ENCODE measurements at regions not wholly inside any gene's neighbourhood (a gene's known extent, or its start where the extent isn't known, plus 50 kb on each side); places are given as distances from the start of the nearest gene placed in this dataset.
A peak's percentile ranks its signal among the peaks of the same experiment; 100 is the strongest.
"Not testable (repeated sequence)": the region's sequence is repeated elsewhere in the genome, so short reads cannot be mapped to it uniquely, and the experiment has no call there.

DNA sequence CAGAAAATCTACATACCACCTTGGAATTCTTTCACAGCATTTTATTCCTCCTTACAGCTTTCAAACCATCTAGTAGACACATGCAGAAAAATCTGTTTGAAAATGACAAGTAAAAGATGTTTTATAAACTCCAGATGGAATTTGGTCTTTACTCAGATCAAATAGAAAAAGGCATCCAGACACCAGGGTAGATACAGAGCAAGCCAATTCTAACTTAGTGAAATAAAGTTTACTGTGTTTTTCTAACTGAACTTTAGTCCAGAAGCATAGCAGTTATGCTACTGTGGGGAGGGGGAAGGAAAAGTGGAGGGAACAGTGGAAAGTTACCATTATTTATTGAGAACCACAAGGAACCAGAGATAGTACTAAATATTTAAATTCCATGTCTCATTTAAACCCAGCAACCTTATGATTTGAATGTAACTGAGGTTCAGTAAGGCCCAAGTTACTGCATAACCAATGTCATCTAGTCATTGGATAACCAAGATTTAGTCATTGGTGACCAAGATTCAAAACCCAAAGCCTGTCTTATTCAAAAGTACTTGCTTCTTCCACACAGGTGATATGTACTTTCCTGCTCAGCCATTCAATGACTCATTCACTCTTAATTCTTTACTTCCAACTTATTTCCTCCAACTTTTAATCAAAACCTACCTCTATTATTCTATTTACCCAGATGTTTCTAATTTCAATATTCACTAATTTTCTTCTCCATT lies 57.7 kb downstream of the RAD51AP2 start:
- TF ChIP-seq, protein P1, sequence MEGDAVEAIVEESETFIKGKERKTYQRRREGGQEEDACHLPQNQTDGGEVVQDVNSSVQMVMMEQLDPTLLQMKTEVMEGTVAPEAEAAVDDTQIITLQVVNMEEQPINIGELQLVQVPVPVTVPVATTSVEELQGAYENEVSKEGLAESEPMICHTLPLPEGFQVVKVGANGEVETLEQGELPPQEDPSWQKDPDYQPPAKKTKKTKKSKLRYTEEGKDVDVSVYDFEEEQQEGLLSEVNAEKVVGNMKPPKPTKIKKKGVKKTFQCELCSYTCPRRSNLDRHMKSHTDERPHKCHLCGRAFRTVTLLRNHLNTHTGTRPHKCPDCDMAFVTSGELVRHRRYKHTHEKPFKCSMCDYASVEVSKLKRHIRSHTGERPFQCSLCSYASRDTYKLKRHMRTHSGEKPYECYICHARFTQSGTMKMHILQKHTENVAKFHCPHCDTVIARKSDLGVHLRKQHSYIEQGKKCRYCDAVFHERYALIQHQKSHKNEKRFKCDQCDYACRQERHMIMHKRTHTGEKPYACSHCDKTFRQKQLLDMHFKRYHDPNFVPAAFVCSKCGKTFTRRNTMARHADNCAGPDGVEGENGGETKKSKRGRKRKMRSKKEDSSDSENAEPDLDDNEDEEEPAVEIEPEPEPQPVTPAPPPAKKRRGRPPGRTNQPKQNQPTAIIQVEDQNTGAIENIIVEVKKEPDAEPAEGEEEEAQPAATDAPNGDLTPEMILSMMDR (conservative IDR thresholded peaks at IDR 0.05; ENCODE audit: low read depth, low read length), result no peak
- peak; percentile 16 for DNase-seq (ENCODE audit: low read depth)
- H3K4me3 ChIP-seq (ENCODE audit: low read depth, low read length), result no peak overlapping the region

DNA sequence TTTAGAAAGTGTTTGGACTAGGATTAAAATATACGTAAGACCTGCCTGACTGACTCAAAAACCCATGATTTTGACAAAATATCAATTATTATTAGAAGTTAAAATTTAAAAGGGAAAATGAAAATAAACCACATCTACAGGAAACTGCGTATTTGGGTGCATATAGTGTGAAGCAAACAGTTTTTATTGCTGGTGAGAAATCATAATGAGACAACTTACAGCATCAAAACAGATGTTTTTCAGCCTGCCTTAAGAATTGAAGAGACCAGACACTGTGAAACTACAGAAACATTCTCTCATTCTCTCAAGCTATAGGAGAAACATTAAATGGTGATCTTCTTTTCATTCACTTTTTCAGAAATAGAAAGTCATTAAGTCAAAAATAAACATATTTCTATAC lies 62.9 kb downstream of the RAD51AP2 start:
- no peak for DNase-seq (ENCODE audit: low read depth)
- no peak overlapping the region for H3K4me3 ChIP-seq (ENCODE audit: low read depth, low read length)
- TF ChIP-seq, protein P1 (conservative IDR thresholded peaks at IDR 0.05; ENCODE audit: low read depth, low read length), result no peak

DNA sequence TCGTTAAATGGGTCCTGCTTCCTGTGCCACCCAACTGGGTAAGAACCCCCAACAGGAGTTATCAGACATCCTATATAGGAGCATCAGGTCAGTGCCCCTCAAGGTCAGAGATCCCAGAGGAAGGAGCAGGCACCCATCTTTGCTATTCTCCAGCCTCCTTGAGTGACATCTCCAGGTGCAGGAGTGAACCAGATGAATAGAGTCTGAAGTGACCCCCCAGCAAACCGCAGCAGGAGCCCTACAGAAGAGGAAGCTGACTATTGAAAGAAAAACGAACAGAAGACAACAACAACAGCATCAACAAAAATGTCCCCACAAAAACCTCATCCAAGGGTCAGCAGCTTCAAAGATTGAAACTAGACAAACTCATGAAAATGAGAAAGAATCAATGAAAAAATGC lies 72.0 kb downstream of the RAD51AP2 start:
- H3K4me3 ChIP-seq (ENCODE audit: low read depth, low read length); DNase-seq (ENCODE audit: low read depth): not testable (repeated sequence)

DNA sequence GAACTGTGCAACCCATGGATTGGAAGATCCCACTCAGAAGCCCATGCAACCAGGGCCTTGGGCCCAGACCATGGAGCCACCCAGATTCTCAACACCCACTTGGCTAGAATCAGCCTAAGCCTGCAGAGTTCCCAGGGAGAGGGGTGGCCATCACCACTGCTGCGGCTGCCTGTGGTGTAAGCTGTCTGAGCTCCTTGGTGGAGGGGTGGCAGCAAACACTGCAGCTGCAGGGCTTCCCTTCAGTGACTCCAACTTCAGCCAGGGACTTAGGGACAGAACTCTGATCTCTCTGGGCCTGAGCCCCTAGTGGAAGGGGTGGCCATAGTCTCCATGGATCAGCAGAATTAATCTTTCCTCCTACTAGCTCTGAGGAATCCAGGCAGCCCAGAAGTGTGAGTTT lies 72.5 kb downstream of the RAD51AP2 start:
- DNase-seq (ENCODE audit: low read depth), result no peak
- TF ChIP-seq, protein P1 (conservative IDR thresholded peaks at IDR 0.05; ENCODE audit: low read depth, low read length), result no peak

DNA sequence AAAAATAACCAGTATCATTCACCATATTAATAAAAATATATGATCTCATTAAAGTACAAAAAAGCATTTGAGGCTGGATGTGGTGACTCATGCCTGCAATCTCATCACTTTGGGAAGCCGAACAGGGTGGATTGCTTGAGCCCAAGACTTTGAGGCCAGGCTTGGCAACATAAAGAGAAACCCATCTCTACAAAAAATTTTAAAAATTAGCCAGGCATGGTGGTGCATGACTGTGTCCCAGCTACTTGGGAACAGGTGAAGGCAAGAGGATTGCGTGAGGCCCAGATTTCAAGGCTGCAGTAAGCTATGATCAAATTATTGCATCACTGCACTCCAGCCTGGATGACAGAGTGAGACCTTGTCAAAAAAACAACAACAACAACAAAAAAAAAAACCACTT lies 75.9 kb downstream of the RAD51AP2 start:
- DNase-seq (ENCODE audit: low read depth), result no peak
- no peak overlapping the region for H3K4me3 ChIP-seq (ENCODE audit: low read depth, low read length)
- TF ChIP-seq, protein P1 (conservative IDR thresholded peaks at IDR 0.05; ENCODE audit: low read depth, low read length), result no peak

More for the DNA sequence above, 72.5 kb downstream of the RAD51AP2 start:
- no peak overlapping the region for H3K4me3 ChIP-seq (ENCODE audit: low read depth, low read length)

DNA sequence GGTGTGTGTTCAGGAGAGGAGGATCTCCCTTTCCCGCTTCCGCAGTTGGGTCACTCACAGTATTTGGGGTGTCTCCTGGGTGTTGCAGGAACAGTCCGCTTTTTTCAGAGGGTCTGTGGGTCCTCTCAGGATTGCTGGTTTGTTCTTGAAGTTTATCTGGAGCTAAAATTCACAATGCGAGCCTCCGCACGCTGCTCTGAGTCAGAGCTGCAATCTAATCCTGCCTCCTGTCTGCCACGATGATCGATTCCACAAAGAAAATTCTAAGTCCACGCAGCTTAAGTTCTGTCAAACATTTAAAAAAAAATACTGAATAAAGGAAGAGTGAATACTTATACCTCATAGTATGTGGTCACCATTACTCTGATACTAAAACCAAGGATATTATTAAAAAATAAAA lies 76.5 kb downstream of the RAD51AP2 start:
- TF ChIP-seq, protein P1 (conservative IDR thresholded peaks at IDR 0.05; ENCODE audit: low read depth, low read length), result no peak
- H3K4me3 ChIP-seq (ENCODE audit: low read depth, low read length), result no peak overlapping the region
- DNase-seq (ENCODE audit: low read depth), result no peak

DNA sequence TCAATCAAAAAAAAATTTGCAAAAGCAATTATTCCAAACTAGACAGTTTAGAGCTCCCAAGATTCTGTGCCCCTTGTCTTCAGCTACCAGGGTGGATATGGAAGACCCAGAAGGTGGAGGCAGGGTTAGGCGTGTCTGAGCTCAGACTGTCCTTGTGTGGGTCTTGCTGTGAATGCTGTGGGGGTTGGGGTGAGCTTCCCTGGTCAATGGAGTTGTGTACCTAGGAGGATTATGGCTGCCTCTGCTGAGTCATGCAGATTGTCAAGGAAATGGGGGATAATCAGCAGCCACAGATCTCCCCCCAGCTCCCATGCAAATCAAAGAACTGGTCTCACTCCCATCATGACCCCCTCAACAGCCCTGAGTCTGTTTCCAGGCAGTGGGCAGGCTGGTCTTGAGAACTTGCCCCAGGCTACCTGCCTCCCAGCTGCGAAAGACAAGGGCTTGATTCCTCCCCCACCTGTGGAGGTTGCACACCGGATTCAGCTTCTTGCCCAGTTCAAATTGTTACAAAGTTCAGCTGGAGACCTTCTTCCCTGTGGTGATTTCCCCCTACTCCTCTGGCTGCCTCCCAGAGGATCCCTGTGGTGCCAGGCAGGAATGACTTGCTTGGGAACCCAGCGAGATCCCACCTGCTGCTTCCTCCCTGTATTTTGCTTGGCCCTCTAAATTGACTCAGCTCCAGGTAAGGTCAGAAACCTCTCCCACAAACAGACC lies 77.0 kb downstream of the RAD51AP2 start:
- no peak for DNase-seq (ENCODE audit: low read depth)
- no peak overlapping the region for H3K4me3 ChIP-seq (ENCODE audit: low read depth, low read length)
- TF ChIP-seq, protein P1 (conservative IDR thresholded peaks at IDR 0.05; ENCODE audit: low read depth, low read length), result no peak
